ENCODE measurements at regions not wholly inside any gene's neighbourhood (a gene's known extent, or its start where the extent isn't known, plus 50 kb on each side); places are given as distances from the start of the nearest gene placed in this dataset.

DNA sequence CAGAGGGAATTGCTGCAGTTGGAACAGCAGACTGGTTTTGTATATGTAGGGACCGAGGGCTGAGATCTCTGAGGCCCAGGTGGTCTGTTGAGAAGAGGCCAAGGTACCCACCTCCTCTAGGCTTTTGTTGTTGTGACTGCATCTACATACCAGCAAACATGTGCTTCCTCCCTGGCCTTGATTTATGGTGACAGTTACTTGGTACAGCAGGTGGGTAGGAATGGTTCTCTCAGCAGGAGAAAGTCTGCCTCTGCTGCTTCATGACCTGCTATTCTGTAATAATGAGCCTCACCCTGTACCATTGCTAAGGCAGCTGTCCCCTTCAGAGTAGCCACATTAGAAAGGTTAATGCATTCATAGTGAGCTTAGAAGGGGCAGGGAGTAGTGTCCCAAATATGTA, 196.7 kb upstream of the PELI2 start:
- Histone ChIP-seq H3K27ac (no peak overlapping the region), H3K4me1 (no peaks in the 10 kb centered on the region), H3K9me3 (no peaks in the 10 kb centered on the region), H3K4me3 (no peak overlapping the region), H3K36me3 (no peaks in the 10 kb centered on the region), H3K27me3 (peaks cover 0 to 5% (median 0%) of the 10 kb centered on the region in 7 donors)
- ATAC-seq (no peak), DNase-seq (no peak)
- intact Hi-C loops (cut with DNase I) = no loop called here
- WGBS, 2 donors = 78 to 92% methylated on average over 1 of the region's 1 CpG
- TF ChIP-seq, protein P1, sequence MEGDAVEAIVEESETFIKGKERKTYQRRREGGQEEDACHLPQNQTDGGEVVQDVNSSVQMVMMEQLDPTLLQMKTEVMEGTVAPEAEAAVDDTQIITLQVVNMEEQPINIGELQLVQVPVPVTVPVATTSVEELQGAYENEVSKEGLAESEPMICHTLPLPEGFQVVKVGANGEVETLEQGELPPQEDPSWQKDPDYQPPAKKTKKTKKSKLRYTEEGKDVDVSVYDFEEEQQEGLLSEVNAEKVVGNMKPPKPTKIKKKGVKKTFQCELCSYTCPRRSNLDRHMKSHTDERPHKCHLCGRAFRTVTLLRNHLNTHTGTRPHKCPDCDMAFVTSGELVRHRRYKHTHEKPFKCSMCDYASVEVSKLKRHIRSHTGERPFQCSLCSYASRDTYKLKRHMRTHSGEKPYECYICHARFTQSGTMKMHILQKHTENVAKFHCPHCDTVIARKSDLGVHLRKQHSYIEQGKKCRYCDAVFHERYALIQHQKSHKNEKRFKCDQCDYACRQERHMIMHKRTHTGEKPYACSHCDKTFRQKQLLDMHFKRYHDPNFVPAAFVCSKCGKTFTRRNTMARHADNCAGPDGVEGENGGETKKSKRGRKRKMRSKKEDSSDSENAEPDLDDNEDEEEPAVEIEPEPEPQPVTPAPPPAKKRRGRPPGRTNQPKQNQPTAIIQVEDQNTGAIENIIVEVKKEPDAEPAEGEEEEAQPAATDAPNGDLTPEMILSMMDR (IDR thresholded peaks at IDR 0.05) = no peak

GRCh38 chr14:55926007-55926406, 192.2 kb upstream of the PELI2 start:
- 52 to 61% methylated on average over 6 of the region's 6 CpGs for WGBS, 2 donors
- Histone ChIP-seq H3K4me3 (no peak overlapping the region), H3K27ac (no peak overlapping the region), H3K27me3 (no peaks in the 10 kb centered on the region), H3K4me1 (no peaks in the 10 kb centered on the region), H3K9me3 (no peaks in the 10 kb centered on the region), H3K36me3 (no peaks in the 10 kb centered on the region)
- DNase-seq (no peak), ATAC-seq (no peak)
- TF ChIP-seq, protein P1 (IDR thresholded peaks at IDR 0.05) = no peak
- intact Hi-C loops (cut with DNase I) = no loop called here

DNA sequence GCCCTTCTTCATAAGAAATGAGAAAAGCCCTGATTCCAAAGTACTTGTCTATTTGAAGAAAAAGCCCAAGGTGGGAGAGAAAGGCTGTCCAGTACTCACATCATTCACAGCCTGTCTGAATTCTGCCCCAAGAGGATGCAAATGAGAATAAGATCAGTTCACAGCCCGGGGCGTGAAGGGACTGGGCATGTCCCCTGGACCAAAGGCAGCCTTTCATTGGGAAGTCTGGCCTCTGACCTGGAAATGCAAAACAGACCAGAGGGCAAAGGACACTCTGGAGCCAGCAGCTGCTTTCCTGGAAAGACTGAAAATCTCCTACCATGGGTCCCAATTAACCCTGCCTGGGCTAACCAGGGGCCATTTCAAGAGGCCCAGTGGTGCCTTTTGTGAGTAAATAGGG, 191.2 kb upstream of the PELI2 start:
- DNase-seq = no peak
- TF ChIP-seq, protein P1 (IDR thresholded peaks at IDR 0.05) = no peak
- Histone ChIP-seq H3K4me3 (no peak overlapping the region), H3K9me3 (no peaks in the 10 kb centered on the region), H3K27me3 (no peaks in the 10 kb centered on the region), H3K4me1 (no peaks in the 10 kb centered on the region), H3K27ac (no peak overlapping the region), H3K36me3 (no peaks in the 10 kb centered on the region)
- intact Hi-C loops (cut with DNase I) = no loop called here
- 62 to 78% methylated on average over 2 of the region's 2 CpGs for WGBS, 2 donors
- no peak for ATAC-seq

GRCh38 chr14:55928276-55928675, 189.9 kb upstream of the PELI2 start:
- WGBS, 2 donors = 43 to 55% methylated on average over 2 of the region's 2 CpGs
- Histone ChIP-seq H3K27me3 (no peaks in the 10 kb centered on the region), H3K36me3 (no peaks in the 10 kb centered on the region), H3K27ac (no peak overlapping the region), H3K4me1 (no peaks in the 10 kb centered on the region), H3K9me3 (peaks cover 0 to 3% (median 0%) of the 10 kb centered on the region in 11 donors), H3K4me3 (no peak overlapping the region)
- TF ChIP-seq, protein P1 (IDR thresholded peaks at IDR 0.05) = no peak
- DNase-seq (no peak), ATAC-seq (no peak)
- intact Hi-C loops (cut with DNase I) = no loop called here

DNA sequence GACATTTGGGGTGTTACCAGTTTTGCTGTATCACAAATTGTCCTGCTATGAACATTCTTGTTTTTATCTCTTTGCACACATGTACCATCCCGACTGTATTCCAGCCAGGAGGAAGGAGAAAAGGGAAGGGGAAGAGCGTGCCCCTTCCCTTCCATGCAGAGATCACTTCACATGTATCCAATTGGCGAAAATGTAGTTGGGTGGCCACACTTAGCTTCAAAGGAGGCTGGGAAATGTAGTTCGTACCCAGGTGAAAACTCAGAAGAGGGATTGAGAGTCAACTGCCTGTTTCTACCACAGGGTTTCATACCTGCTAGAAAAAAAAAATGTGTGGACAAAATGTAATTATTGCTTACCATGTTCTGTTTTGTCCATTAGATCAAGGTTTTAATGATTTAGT, 189.1 kb upstream of the PELI2 start:
- no peaks in the 10 kb centered on the region for H3K36me3 ChIP-seq
- ATAC-seq (no peak), DNase-seq (no peak)
- H3K27me3 ChIP-seq = no peaks in the 10 kb centered on the region
- H3K9me3 ChIP-seq = peaks cover 0 to 12% (median 0%) of the 10 kb centered on the region in 11 donors
- intact Hi-C loops (cut with DNase I) = no loop called here
- TF ChIP-seq, protein P1 (IDR thresholded peaks at IDR 0.05) = no peak
- 59 to 62% methylated on average over 4 of the region's 4 CpGs for WGBS, 2 donors
- no peak overlapping the region for H3K27ac ChIP-seq
- H3K4me1 ChIP-seq = no peaks in the 10 kb centered on the region
- H3K4me3 ChIP-seq = no peak overlapping the region
